ENCODE measurements at regions not wholly inside any gene's neighbourhood (a gene's known extent, or its start where the extent isn't known, plus 50 kb on each side); places are given as distances from the start of the nearest gene placed in this dataset.

GRCh38 chr2:143906850-143907249 is 613.1 kb downstream of the ZEB2 start:
- H3K36me3 Mint-ChIP-seq (ENCODE audit: unreplicated experiment), result no peaks in the 10 kb centered on the region
- H3K27ac Mint-ChIP-seq (ENCODE audit: unreplicated experiment), result no peak overlapping the region
- no peaks in the 10 kb centered on the region for H3K27me3 Mint-ChIP-seq (ENCODE audit: unreplicated experiment)
- no peak for TF ChIP-seq CTCF (IDR thresholded peaks at IDR 0.05)
- H3K4me3 Mint-ChIP-seq (ENCODE audit: unreplicated experiment), result no peak overlapping the region
- no peaks in the 10 kb centered on the region for H3K4me1 Mint-ChIP-seq (ENCODE audit: unreplicated experiment)
- H3K9me3 Mint-ChIP-seq (ENCODE audit: unreplicated experiment), result no peaks in the 10 kb centered on the region
- no peak for DNase-seq (ENCODE audit: extremely low spot score, unreplicated experiment)

GRCh38 chr2:143905587-143905986 is 614.3 kb downstream of the ZEB2 start:
- Mint-ChIP-seq H3K9me3 (ENCODE audit: unreplicated experiment) (no peaks in the 10 kb centered on the region), H3K4me1 (ENCODE audit: unreplicated experiment) (peaks cover 2% of the 10 kb centered on the region), H3K27ac (ENCODE audit: unreplicated experiment) (no peak overlapping the region), H3K36me3 (ENCODE audit: unreplicated experiment) (no peaks in the 10 kb centered on the region), H3K4me3 (ENCODE audit: unreplicated experiment) (no peak overlapping the region), H3K27me3 (ENCODE audit: unreplicated experiment) (no peaks in the 10 kb centered on the region)
- DNase-seq (ENCODE audit: extremely low spot score, unreplicated experiment), result no peak
- no peak for TF ChIP-seq CTCF (IDR thresholded peaks at IDR 0.05)

GRCh38 chr2:143903172-143903856 is 616.6 kb downstream of the ZEB2 start:
- no peak for TF ChIP-seq CTCF (IDR thresholded peaks at IDR 0.05)
- H3K4me3 Mint-ChIP-seq (ENCODE audit: unreplicated experiment), result no peak overlapping the region
- H3K36me3 Mint-ChIP-seq (ENCODE audit: unreplicated experiment), result no peaks in the 10 kb centered on the region
- no peaks in the 10 kb centered on the region for H3K27me3 Mint-ChIP-seq (ENCODE audit: unreplicated experiment)
- peaks cover 2% of the 10 kb centered on the region for H3K4me1 Mint-ChIP-seq (ENCODE audit: unreplicated experiment)
- no peak overlapping the region for H3K27ac Mint-ChIP-seq (ENCODE audit: unreplicated experiment)
- H3K9me3 Mint-ChIP-seq (ENCODE audit: unreplicated experiment), result no peaks in the 10 kb centered on the region
- no peak for DNase-seq (ENCODE audit: extremely low spot score, unreplicated experiment)

GRCh38 chr2:143901185-143901842 is 618.6 kb downstream of the ZEB2 start:
- Mint-ChIP-seq H3K27ac (ENCODE audit: unreplicated experiment) (no peak overlapping the region), H3K4me3 (ENCODE audit: unreplicated experiment) (no peak overlapping the region), H3K4me1 (ENCODE audit: unreplicated experiment) (peaks cover 2% of the 10 kb centered on the region), H3K27me3 (ENCODE audit: unreplicated experiment) (no peaks in the 10 kb centered on the region), H3K9me3 (ENCODE audit: unreplicated experiment) (no peaks in the 10 kb centered on the region), H3K36me3 (ENCODE audit: unreplicated experiment) (no peaks in the 10 kb centered on the region)
- DNase-seq (ENCODE audit: extremely low spot score, unreplicated experiment), result no peak
- no peak for TF ChIP-seq CTCF (IDR thresholded peaks at IDR 0.05)

- Mint-ChIP-seq H3K4me3 (ENCODE audit: unreplicated experiment) (no peak overlapping the region), H3K36me3 (ENCODE audit: unreplicated experiment) (no peaks in the 10 kb centered on the region), H3K4me1 (ENCODE audit: unreplicated experiment) (peaks cover 2% of the 10 kb centered on the region), H3K9me3 (ENCODE audit: unreplicated experiment) (no peaks in the 10 kb centered on the region), H3K27me3 (ENCODE audit: unreplicated experiment) (no peaks in the 10 kb centered on the region), H3K27ac (ENCODE audit: unreplicated experiment) (no peak overlapping the region)
- TF ChIP-seq CTCF (IDR thresholded peaks at IDR 0.05), result no peak
- no peak for DNase-seq (ENCODE audit: extremely low spot score, unreplicated experiment)
Measured at GRCh38 chr2:143899987-143900386, 619.9 kb downstream of the ZEB2 start.
